ENCODE measurements at regions not wholly inside any gene's neighbourhood (a gene's known extent, or its start where the extent isn't known, plus 50 kb on each side); places are given as distances from the start of the nearest gene placed in this dataset.

GRCh38 chr4:85268188-85268587 is 206.8 kb upstream of the ARHGAP24 start:
- TF ChIP-seq EZH2 (IDR thresholded peaks at IDR 0.05; ENCODE audit: borderline replicate concordance, low read length) (no peak), CTCF (IDR thresholded peaks at IDR 0.05; ENCODE audit: low read length) (no peak)
- H3F3A ChIP-seq (ENCODE audit: insufficient read depth, low read length): no peaks in the 10 kb centered on the region
- no peaks in the 10 kb centered on the region for H4K20me1 ChIP-seq (ENCODE audit: insufficient read depth, low read length)
- no peaks in the 10 kb centered on the region for H3K36me3 ChIP-seq (ENCODE audit: insufficient read depth, low read length)
- no peaks in the 10 kb centered on the region; the same call in 1 of the 2 replicates for H3K9me3 ChIP-seq (ENCODE audit: low read length)
- H3K79me2 ChIP-seq (ENCODE audit: insufficient read depth, low read length): no peaks in the 10 kb centered on the region
- H3K4me1 ChIP-seq (ENCODE audit: insufficient read depth, low read length, severe bottlenecking): no peaks in the 10 kb centered on the region
- no peak overlapping the region for H3K4me3 ChIP-seq (ENCODE audit: low read depth, low read length, poor library complexity, severe bottlenecking)
- no peak overlapping the region for H2AFZ ChIP-seq (ENCODE audit: low read length)
- no peak overlapping the region for H3K27ac ChIP-seq (ENCODE audit: low read depth, low read length, poor library complexity, severe bottlenecking)
- H3K4me2 ChIP-seq (ENCODE audit: low read length): no peak overlapping the region
- no peaks in the 10 kb centered on the region for H3K9me2 ChIP-seq (ENCODE audit: low read depth, low read length)
- H3K9ac ChIP-seq (ENCODE audit: low read length): no peak overlapping the region
- H3K27me3 ChIP-seq (ENCODE audit: insufficient read depth, low read length): no peaks in the 10 kb centered on the region

GRCh38 chr4:85268961-85269360 is 206.0 kb upstream of the ARHGAP24 start:
- Histone ChIP-seq H3K36me3 (ENCODE audit: insufficient read depth, low read length) (no peaks in the 10 kb centered on the region), H3K4me2 (ENCODE audit: low read length) (no peak overlapping the region), H3K9me3 (ENCODE audit: low read length) (no peaks in the 10 kb centered on the region; the same call in 1 of the 2 replicates), H3K9me2 (ENCODE audit: low read depth, low read length) (no peaks in the 10 kb centered on the region), H4K20me1 (ENCODE audit: insufficient read depth, low read length) (no peaks in the 10 kb centered on the region), H2AFZ (ENCODE audit: low read length) (no peak overlapping the region), H3K27ac (ENCODE audit: low read depth, low read length, poor library complexity, severe bottlenecking) (no peak overlapping the region), H3K4me1 (ENCODE audit: insufficient read depth, low read length, severe bottlenecking) (no peaks in the 10 kb centered on the region), H3K27me3 (ENCODE audit: insufficient read depth, low read length) (no peaks in the 10 kb centered on the region), H3K4me3 (ENCODE audit: low read depth, low read length, poor library complexity, severe bottlenecking) (no peak overlapping the region), H3F3A (ENCODE audit: insufficient read depth, low read length) (no peaks in the 10 kb centered on the region), H3K9ac (ENCODE audit: low read length) (no peak overlapping the region), H3K79me2 (ENCODE audit: insufficient read depth, low read length) (no peaks in the 10 kb centered on the region)
- no peak for TF ChIP-seq EZH2 (IDR thresholded peaks at IDR 0.05; ENCODE audit: borderline replicate concordance, low read length)
- no peak for TF ChIP-seq CTCF (IDR thresholded peaks at IDR 0.05; ENCODE audit: low read length)

GRCh38 chr4:85274955-85275354 is 200.0 kb upstream of the ARHGAP24 start:
- Histone ChIP-seq H4K20me1 (ENCODE audit: insufficient read depth, low read length) (no peaks in the 10 kb centered on the region), H3K27me3 (ENCODE audit: insufficient read depth, low read length) (no peaks in the 10 kb centered on the region), H3K9me3 (ENCODE audit: low read length) (no peaks in the 10 kb centered on the region; the same call in 1 of the 2 replicates), H2AFZ (ENCODE audit: low read length) (no peak overlapping the region), H3K4me1 (ENCODE audit: insufficient read depth, low read length, severe bottlenecking) (no peaks in the 10 kb centered on the region), H3K27ac (ENCODE audit: low read depth, low read length, poor library complexity, severe bottlenecking) (no peak overlapping the region), H3F3A (ENCODE audit: insufficient read depth, low read length) (no peaks in the 10 kb centered on the region; the same call in 1 of the 2 replicates), H3K9ac (ENCODE audit: low read length) (no peak overlapping the region), H3K79me2 (ENCODE audit: insufficient read depth, low read length) (no peaks in the 10 kb centered on the region), H3K4me2 (ENCODE audit: low read length) (no peak overlapping the region), H3K4me3 (ENCODE audit: low read depth, low read length, poor library complexity, severe bottlenecking) (no peak overlapping the region), H3K36me3 (ENCODE audit: insufficient read depth, low read length) (no peaks in the 10 kb centered on the region), H3K9me2 (ENCODE audit: low read depth, low read length) (no peaks in the 10 kb centered on the region)
- TF ChIP-seq CTCF (IDR thresholded peaks at IDR 0.05; ENCODE audit: low read length) (no peak), EZH2 (IDR thresholded peaks at IDR 0.05; ENCODE audit: borderline replicate concordance, low read length) (no peak)
